ENCODE measurements at regions not wholly inside any gene's neighbourhood (a gene's known extent, or its start where the extent isn't known, plus 50 kb on each side); places are given as distances from the start of the nearest gene placed in this dataset.

- Histone ChIP-seq H3K27ac (ENCODE audit: low read length) (no peak overlapping the region), H3K9ac (ENCODE audit: low read length) (no peak overlapping the region), H3K4me3 (ENCODE audit: low read length) (no peak overlapping the region), H3F3A (ENCODE audit: low read length, unreplicated experiment) (no peaks in the 10 kb centered on the region), H3K79me2 (ENCODE audit: low read length) (no peaks in the 10 kb centered on the region), H3K4me1 (ENCODE audit: insufficient read depth, low read length) (no peaks in the 10 kb centered on the region), H3K9me3 (ENCODE audit: low read length) (no peaks in the 10 kb centered on the region), H3K36me3 (ENCODE audit: low read depth, low read length) (no peaks in the 10 kb centered on the region), H2AFZ (ENCODE audit: low read length) (no peak overlapping the region), H3K4me2 (ENCODE audit: low read length) (no peak overlapping the region), H3K9me2 (replicated peaks; ENCODE audit: low read length) (no peaks in the 10 kb centered on the region), H3K27me3 (ENCODE audit: low read length) (no peaks in the 10 kb centered on the region), H4K20me1 (ENCODE audit: low read length) (no peaks in the 10 kb centered on the region)
- DNase-seq: no peak
- ChIA-PET POLR2A (ENCODE audit: unreplicated experiment) (no interaction called here), CTCF (no interaction called here)
- TF ChIP-seq EZH2phosphoT487 (IDR thresholded peaks at IDR 0.05; ENCODE audit: borderline replicate concordance, low read length): no peak
- TF ChIP-seq CTCF (conservative IDR thresholded peaks at IDR 0.05; ENCODE audit: low read depth, low read length): no peak
- no peak for TF ChIP-seq EZH2 (IDR thresholded peaks at IDR 0.05; ENCODE audit: low read length, unreplicated experiment)
- no peak for ATAC-seq
- BruUV-seq (replicated peaks): no TSS peak
- intact Hi-C loops (cut with micrococcal nuclease): no loop called here
Measured at GRCh38 chr13:72537782-72538181, 189.6 kb downstream of the MZT1 start.

GRCh38 chr13:72537395-72537780 is 190.0 kb downstream of the MZT1 start:
- H3K36me3 ChIP-seq (ENCODE audit: low read depth, low read length): no peaks in the 10 kb centered on the region
- no peaks in the 10 kb centered on the region for H4K20me1 ChIP-seq (ENCODE audit: low read length)
- DNase-seq (no peak), ATAC-seq (no peak)
- ChIA-PET CTCF (no interaction called here), POLR2A (ENCODE audit: unreplicated experiment) (no interaction called here)
- no peaks in the 10 kb centered on the region for H3K27me3 ChIP-seq (ENCODE audit: low read length)
- H3K4me1 ChIP-seq (ENCODE audit: insufficient read depth, low read length): no peaks in the 10 kb centered on the region
- no peak overlapping the region for H2AFZ ChIP-seq (ENCODE audit: low read length)
- H3K9ac ChIP-seq (ENCODE audit: low read length): no peak overlapping the region
- no TSS peak for BruUV-seq (replicated peaks)
- H3K9me2 ChIP-seq (replicated peaks; ENCODE audit: low read length): no peaks in the 10 kb centered on the region
- H3K4me3 ChIP-seq (ENCODE audit: low read length): no peak overlapping the region
- H3K4me2 ChIP-seq (ENCODE audit: low read length): no peak overlapping the region
- H3K79me2 ChIP-seq (ENCODE audit: low read length): no peaks in the 10 kb centered on the region
- no peaks in the 10 kb centered on the region for H3K9me3 ChIP-seq (ENCODE audit: low read length)
- TF ChIP-seq EZH2phosphoT487 (IDR thresholded peaks at IDR 0.05; ENCODE audit: borderline replicate concordance, low read length): no peak
- TF ChIP-seq EZH2 (IDR thresholded peaks at IDR 0.05; ENCODE audit: low read length, unreplicated experiment): no peak
- no peak for TF ChIP-seq CTCF (conservative IDR thresholded peaks at IDR 0.05; ENCODE audit: low read depth, low read length)
- intact Hi-C loops (cut with micrococcal nuclease): no loop called here
- H3K27ac ChIP-seq (ENCODE audit: low read length): no peak overlapping the region
- H3F3A ChIP-seq (ENCODE audit: low read length, unreplicated experiment): no peaks in the 10 kb centered on the region

GRCh38 chr13:72536714-72537394 is 190.6 kb downstream of the MZT1 start:
- H3K4me3 ChIP-seq (ENCODE audit: low read length): no peak overlapping the region
- TF ChIP-seq EZH2phosphoT487 (IDR thresholded peaks at IDR 0.05; ENCODE audit: borderline replicate concordance, low read length) (no peak), EZH2 (IDR thresholded peaks at IDR 0.05; ENCODE audit: low read length, unreplicated experiment) (no peak), CTCF (conservative IDR thresholded peaks at IDR 0.05; ENCODE audit: low read depth, low read length) (no peak)
- ATAC-seq (no peak), DNase-seq (no peak)
- no peak overlapping the region for H3K27ac ChIP-seq (ENCODE audit: low read length)
- H3K36me3 ChIP-seq (ENCODE audit: low read depth, low read length): no peaks in the 10 kb centered on the region
- no peak overlapping the region for H3K4me2 ChIP-seq (ENCODE audit: low read length)
- no peaks in the 10 kb centered on the region for H4K20me1 ChIP-seq (ENCODE audit: low read length)
- intact Hi-C loops (cut with micrococcal nuclease): no loop called here
- no TSS peak for BruUV-seq (replicated peaks)
- H3K27me3 ChIP-seq (ENCODE audit: low read length): no peaks in the 10 kb centered on the region
- no peak overlapping the region for H2AFZ ChIP-seq (ENCODE audit: low read length)
- H3K4me1 ChIP-seq (ENCODE audit: insufficient read depth, low read length): no peaks in the 10 kb centered on the region
- H3K9me2 ChIP-seq (replicated peaks; ENCODE audit: low read length): no peaks in the 10 kb centered on the region
- ChIA-PET POLR2A (ENCODE audit: unreplicated experiment) (interaction anchor here (0.6 kb wide), 1 partner anchor 101 kb away, joined by 6 read pairs; no protein-coding TSS in a partner anchor), CTCF (no interaction called here)
- H3K9ac ChIP-seq (ENCODE audit: low read length): no peak overlapping the region
- H3K79me2 ChIP-seq (ENCODE audit: low read length): no peaks in the 10 kb centered on the region
- no peaks in the 10 kb centered on the region for H3F3A ChIP-seq (ENCODE audit: low read length, unreplicated experiment)
- no peaks in the 10 kb centered on the region for H3K9me3 ChIP-seq (ENCODE audit: low read length)
